ENCODE measurements at regions not wholly inside any gene's neighbourhood (a gene's known extent, or its start where the extent isn't known, plus 50 kb on each side); places are given as distances from the start of the nearest gene placed in this dataset.

GRCh38 chr2:216808805-216809425 is 50.9 kb downstream of the TNP1 start:
- no peak for DNase-seq (ENCODE audit: low spot score)

- DNase-seq (ENCODE audit: low spot score) = no peak
These were observed 52.0 kb downstream of the TNP1 start for GRCh38 chr2:216807857-216808272.

DNA sequence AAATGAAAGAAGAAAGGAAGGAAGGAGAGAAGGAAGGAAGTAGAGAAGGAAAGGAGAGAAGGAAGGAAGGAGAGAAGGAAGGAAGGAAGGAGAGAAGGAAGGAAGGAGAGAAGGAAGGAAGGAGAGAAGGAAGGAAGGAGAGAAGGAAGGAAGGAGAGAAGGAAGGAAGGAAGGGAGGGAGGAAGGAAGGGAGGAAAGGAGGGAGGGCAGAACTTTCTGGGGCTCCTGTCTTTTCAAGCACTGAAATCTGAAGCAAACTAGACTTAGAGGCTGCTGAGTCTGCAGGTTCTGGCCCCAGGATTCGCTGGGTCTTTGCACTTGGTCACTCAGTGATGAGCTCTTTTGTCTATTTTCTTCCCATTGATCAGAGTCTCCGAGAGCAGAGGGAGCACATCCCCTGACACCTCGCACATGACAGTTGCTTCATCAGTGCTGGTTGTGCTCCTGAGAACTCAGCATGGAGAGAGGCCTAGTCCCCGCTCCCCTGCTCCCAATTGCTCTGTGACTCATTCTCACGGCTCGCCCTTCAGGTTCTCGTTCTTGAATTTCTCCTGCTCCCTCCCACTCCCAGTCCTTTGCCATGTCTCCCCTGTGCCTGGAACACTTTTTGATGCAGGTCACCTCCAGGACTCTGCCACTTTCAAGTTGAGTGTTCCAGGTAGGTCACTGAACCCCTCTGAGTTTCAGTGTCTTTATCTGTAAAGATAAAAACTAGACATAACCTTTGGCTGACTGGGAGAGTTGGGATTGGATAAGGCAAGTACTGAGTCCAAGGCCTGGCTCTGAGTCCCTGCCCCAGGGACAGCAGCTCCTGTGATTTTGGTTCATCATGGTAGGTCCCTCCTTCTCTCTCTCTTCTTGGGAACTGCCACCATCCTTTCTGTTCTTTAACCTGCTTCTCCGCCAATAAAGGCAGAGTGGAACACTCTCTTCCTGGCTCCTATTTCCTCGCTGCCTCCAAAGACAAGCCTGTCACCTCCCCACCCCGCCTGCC is 55.2 kb downstream of the TNP1 start:
- no peak for DNase-seq (ENCODE audit: low spot score)

- DNase-seq (ENCODE audit: low spot score) = no peak
These were observed 56.1 kb downstream of the TNP1 start for GRCh38 chr2:216803791-216804190.

GRCh38 chr2:216802516-216803215 is 57.2 kb downstream of the TNP1 start:
- no peak for DNase-seq (ENCODE audit: low spot score)

GRCh38 chr2:216800836-216801235 is 59.0 kb downstream of the TNP1 start:
- no peak for DNase-seq (ENCODE audit: low spot score)

- no peak for DNase-seq (ENCODE audit: low spot score)
These were observed 59.9 kb downstream of the TNP1 start for GRCh38 chr2:216799873-216800431.

- DNase-seq (ENCODE audit: low spot score) = no peak
These were observed 63.6 kb downstream of the TNP1 start for GRCh38 chr2:216796115-216796840.

DNA sequence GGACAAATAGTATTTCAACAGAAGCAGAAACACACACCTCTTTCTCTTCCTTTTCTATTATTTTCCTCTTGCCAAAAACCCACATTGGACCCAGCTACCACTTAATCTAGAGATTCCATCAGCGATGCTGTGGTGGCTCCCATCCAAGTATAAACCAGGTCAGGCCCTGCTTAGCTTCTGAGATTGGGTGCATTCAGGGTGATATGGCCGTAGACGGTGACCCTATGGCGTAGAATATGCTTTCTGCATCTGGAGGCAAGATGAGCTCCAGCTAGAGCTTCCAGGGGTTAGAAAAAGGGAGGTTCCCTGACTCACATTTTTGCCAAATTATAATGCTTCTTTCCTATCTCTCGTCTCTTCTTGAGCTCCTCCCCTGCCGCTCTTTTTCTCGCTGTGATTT is 66.5 kb downstream of the TNP1 start:
- no peak for DNase-seq (ENCODE audit: low spot score)

DNA sequence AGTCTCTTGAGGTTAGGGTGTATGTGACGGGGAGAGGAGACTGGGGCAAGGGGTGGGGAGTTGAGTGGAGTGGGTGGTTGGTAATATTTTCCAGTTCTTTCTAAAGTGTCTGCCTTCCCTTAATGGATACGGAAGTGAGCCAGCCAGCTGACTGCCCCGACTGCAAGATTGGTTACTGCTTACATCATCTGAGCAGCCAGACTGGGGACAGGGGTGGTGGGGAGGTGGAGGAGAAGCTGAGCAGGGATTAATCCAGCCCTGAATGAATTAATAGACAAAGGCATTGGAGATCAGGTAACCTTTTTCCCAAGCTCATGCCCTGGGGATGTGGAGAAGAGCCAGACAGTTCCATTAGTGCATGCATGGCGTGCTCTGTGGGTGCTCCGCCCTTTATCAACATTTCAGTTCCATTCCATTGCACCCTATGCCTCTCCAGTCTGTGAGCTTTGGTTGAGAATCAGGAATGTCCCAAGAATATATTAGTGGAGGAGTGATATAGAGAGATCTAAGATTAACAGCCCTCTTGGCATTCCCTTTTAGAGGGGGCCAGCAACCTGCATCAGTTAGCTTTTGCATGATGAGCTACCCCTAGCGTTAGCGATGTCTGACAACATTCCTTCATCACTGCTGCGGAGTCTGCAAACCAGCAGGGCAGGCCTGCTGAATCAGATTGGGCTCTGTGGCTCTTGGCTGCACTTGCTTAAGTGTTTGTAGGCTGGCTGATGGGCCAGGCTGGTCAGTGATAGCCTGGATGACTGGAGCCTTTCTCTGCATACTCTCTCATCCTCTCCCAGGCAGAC is 67.4 kb downstream of the TNP1 start:
- no peak for DNase-seq (ENCODE audit: low spot score)

DNA sequence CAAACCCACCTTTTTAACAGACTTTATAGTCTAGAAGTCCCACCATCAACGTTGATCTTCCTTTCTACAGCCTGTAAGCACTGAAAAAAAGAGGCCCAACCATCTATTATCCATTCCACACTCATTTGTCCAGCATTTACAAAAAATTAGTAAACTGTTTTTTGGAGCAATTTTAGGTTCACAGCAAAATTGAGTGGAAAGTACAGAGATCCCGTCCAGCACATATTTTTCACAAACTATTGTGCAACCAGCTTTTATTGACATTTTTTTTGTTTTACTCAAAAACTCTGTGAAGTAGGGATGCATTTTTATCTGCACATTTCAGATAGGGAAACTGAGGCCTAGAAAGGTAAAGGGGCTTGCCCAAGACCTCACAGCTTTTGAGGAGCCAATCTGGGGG is 68.6 kb downstream of the TNP1 start:
- no peak for DNase-seq (ENCODE audit: low spot score)

DNA sequence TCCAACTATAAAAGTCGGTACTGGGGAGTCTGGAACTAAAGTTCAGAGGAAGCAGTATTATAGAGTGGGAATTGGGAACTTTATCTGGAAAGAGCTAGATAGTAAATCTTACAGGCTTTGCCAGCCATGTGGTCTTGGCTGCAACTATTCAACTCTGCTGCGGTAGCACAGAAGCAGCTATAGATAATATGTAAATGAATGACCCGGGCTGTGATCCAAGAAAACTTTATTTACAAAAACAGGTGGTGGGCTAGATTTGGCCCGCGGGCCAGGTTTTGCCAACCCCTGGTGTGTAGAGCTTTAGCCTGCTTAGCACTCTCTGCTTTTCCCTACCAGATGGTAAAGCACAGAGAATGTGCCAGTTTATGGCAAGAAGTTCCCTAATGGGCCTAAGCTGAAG is 70.8 kb downstream of the TNP1 start:
- DNase-seq (ENCODE audit: low spot score) = no peak

DNA sequence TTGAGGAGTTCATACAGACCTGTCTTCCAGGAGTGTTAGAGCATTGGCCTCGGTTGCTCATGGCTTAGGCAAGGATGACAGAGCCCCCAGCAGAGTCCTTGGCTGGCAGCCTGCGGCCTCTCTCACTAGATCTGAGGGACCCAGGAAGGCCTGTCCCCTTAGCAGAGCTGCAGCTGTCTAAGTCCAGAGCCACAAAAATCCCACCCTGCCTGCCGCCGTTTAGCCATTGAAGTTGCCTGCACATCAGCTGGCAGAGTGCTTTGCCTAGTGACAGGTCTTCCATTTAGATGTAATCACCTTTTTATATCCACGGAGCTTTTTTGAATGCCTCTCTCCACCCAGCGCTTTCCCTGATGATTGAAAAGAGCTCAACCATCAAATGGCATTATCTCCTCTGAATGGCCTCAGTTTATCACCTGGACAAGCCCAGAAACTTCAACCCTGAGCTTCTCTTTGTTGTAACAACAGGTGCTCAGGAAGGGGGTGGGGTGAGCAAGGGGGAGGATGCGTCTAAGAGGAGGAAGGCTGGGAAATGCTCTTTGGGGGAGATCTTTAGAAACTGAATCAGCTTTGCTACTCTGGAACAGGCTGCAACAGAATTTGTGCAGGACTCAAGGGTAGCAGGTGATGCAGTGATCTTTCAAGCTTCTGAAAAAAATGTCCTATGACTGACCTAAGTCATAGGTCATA is 71.9 kb downstream of the TNP1 start:
- DNase-seq (ENCODE audit: low spot score) = no peak

GRCh38 chr2:216786676-216787075 is 73.2 kb downstream of the TNP1 start:
- DNase-seq (ENCODE audit: low spot score) = no peak

- DNase-seq (ENCODE audit: low spot score) = no peak
These were observed 75.4 kb downstream of the TNP1 start for GRCh38 chr2:216784456-216784855.

GRCh38 chr2:216781709-216782108 is 78.2 kb downstream of the TNP1 start:
- DNase-seq (ENCODE audit: low spot score) = no peak

DNA sequence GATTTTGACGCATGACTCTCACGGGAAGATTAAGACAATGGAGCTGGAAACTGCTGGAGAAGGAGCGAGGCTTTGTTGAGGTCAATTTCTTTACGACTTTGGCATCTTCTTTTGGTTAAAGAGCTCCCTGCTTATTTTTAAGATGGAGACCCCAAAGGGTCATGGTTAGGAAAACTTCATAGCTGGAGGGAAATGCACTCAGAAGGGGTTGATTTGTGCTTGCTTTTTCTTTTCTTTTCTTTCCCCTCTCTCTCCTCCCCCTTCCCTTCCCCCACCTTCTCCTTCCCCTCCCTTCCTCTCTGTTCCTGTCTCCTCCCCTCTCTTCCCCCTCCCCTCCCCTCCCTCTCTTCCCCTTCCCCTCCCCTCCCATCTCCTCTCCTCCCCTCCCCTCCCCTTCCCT is 79.0 kb downstream of the TNP1 start:
- no peak for DNase-seq (ENCODE audit: low spot score)

DNA sequence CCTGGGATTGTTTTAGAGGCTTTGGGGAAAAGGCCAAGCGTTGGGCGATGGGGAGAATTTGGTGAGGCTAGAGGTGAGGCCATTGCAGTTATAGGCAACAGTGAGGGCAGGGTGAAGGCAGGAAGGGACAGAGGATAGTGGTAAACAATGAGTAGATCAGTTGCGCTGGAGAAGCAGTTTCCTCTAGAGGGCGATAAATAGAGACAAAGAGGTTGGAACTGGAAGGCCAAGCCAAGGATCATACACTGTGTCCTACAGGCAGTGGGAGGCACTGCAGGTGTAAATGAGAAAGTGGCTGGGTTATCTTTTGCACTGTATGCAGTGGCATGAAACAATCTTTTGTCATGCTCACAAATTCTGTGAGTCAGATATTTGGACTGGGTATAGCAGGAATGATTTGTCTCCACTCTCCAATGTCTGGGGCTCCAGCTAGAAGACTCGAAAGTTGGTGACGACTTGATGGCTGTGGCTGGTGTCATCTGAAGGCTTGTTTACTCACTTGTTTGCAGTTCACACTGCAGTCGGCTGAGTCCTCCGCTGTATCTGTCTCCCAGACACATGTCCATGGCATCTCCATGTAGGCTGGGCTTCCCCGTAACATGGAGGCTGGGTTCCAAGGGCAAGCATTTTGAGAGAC is 82.1 kb downstream of the TNP1 start:
- peak; percentile 88 for DNase-seq (ENCODE audit: low spot score)

DNA sequence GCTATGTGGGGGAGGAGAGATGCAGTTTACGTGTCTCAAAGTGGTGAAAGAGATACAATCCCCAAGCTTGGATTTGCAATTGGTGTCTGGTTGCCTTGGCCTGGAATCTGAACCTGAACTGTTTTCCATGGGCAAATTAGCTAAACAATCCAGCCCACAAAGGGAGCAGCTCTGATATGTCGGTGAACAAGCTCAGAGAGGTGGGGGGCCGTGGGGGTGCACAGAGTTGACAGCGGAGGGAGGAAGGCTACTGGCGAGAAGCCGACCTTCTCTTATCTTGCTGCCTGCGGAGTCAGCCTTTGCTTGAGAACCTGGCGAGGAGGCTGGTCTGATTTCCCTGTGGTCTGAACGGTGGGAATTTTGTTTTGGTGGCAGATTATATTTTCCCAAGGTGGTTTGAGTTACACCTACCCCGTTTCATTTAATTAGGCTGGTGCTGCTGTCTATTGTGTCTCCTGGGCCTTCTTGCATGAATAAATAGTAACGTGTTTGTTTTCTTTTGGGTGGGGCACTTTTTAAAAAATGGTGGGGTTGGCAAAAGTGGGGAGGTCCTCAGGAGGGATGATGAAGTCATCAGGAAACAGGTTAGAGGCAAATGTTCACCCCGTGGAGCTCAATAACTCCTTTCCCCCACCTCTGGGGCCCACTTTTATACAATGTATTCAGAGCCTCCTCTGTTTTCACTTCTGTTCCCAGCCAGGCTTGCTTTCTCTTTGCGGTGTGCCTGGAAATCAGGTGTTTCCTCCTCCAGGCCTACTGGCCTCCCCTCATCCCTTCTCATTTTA is 80.9 kb upstream of the IGFBP5 start:
- no peak for DNase-seq (ENCODE audit: low spot score)
